ENCODE measurements at regions not wholly inside any gene's neighbourhood (a gene's known extent, or its start where the extent isn't known, plus 50 kb on each side); places are given as distances from the start of the nearest gene placed in this dataset.
A peak's percentile ranks its signal among the peaks of the same experiment; 100 is the strongest.

GRCh38 chr6:114577109-114577508 lies 234.3 kb upstream of the HS3ST5 start:
- DNase-seq: no peak

- no peak for DNase-seq
Measured at GRCh38 chr6:114576330-114576729, 233.5 kb upstream of the HS3ST5 start.

- DNase-seq: no peak
Measured at GRCh38 chr6:114569669-114570068, 226.8 kb upstream of the HS3ST5 start.

GRCh38 chr6:114564302-114564933 lies 221.6 kb upstream of the HS3ST5 start:
- DNase-seq: peak in 1 of 56 donors; percentile 5

DNA sequence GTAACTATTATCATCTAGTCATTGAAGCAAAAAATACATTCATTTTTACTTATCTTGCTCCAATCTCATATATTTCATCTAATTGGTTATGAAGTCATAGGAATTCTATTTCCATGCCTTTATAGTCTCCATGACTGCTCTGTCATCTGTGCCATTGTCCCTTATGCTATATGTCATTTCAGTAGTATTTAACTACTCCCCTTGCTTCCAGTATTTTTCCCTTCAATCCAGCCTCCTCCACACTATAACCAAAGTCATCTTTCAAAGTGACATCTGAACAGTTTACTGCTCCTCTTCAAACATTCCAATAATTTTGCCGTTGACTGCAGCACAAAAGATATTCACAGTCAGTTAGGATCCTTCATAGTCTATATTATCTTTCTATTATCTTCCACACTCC lies 216.6 kb upstream of the HS3ST5 start:
- no peak for DNase-seq

DNA sequence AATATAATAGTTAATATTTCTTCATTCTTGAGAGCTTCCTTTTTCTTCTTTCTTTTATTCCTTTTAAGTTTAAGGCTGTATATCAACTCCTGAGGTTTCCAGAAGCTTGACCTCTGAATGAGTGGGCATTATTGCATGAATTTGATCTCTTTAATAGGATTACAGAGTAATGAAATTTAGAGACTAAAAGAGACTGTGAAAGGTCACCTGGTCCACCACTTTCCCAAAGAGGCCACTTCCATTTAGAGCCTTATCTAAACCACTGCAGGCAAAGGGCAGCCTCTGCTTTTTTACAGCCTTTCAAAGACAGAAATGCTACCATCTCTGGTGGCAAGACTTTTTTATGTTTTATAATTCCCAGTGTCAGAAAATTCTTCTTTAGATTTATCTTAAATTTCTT lies 215.3 kb upstream of the HS3ST5 start:
- no peak for DNase-seq

- DNase-seq: no peak
Measured at GRCh38 chr6:114556846-114557488, 214.1 kb upstream of the HS3ST5 start.

GRCh38 chr6:114550316-114550715 lies 207.5 kb upstream of the HS3ST5 start:
- no peak for DNase-seq

GRCh38 chr6:114543696-114544095 lies 200.9 kb upstream of the HS3ST5 start:
- no peak for DNase-seq

DNA sequence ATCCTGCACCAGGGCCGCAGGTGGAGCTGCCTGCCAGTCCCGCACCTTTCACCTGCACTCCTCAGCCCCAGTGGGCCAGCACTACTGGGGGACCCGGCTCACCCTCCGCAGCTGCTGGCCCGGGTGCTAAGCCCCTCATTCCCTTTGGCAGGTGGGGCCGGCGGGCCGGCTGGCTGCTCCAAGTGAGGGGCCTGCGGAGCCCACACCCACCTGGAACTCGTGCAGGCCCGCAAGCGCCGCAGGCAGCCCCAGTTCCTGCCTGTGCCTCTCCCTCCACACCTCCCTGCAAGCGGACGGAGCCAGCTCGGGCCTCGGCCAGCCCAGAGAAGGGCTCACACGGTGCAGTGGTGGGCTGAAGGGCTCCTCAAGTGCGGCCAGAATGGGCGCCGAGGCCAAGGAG lies 199.0 kb upstream of the HS3ST5 start:
- no peak for DNase-seq

GRCh38 chr6:114537977-114538376 lies 195.2 kb upstream of the HS3ST5 start:
- DNase-seq: no peak

DNA sequence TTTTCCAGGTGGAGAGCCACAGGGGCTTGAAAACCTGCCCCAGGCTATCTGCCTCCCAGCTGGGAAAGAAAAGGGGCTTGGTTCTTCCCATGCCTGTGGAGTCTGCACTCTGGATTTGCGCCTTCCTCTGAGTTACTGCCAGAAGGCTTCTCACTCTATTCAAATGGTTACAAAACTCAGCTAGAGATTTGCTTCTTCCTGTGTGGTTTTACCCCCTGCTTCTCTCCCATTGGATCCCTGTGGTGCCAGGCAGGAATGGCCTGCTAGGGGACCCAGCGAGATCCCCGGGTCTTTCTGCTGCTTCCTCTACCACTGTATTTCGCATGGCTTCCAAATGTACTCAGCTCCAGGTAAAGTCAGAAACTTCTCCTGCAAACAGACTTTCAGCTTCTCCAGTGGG lies 192.0 kb upstream of the HS3ST5 start:
- no peak for DNase-seq

DNA sequence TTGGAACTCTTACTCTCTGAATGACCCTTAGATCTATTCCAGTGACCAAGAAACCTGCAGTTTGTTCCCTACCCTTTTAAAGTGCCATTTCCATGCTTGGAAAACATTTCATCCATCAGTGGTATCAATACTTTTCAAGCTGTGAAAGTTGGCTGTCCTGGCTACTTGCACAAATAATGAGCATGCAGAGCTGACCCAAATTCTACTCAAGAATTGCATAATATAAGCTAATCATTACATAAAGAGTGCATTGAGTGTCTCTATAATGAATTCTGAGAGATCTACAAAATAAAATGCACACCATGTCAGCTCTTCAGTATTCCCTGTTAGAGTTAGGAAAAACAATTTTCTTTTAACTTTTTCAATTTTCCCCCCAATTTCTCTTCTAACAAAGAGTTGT lies 181.3 kb upstream of the HS3ST5 start:
- DNase-seq: no peak

DNA sequence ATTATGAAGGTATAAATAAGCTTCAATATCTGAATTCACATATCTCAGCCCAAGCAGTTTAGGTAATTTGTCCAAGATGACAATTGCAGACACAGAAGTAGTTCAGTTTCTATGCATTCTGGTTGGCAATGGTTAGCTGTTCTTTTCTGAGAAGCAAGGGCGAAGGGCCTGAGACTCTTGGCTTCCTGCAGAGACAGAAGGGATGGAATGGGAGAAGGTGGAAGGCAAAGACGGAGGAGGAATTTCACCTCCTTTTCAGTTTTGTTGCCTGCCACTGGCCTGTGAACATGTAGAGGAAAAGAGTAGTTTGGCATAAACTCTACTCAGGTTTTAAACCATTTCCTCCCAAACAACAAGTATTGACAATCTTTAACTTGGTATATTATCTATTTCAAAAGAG lies 180.7 kb upstream of the HS3ST5 start:
- DNase-seq: no peak

- DNase-seq: no peak
Measured at GRCh38 chr6:114521926-114522325, 179.1 kb upstream of the HS3ST5 start.

- no peak for DNase-seq
Measured at GRCh38 chr6:114520976-114521375, 178.2 kb upstream of the HS3ST5 start.

DNA sequence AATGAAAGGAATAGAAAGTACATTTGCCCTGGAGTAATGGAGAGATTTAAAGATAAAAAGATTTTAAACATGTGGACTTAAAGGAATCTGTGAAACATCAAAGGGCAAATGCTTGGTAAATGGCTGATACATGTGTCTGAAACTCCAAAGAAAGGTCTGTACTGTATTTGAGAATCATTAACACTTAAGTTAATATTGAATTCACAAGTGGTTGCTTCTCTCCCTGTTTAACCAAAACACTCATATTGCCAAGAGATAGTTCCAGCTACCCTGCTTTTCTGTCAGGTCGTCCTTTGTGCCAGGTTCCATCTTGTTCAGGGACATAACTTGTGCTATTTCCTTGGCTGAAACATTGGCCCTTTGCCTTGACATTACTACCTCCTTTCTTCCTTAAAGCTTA lies 171.3 kb upstream of the HS3ST5 start:
- DNase-seq: no peak

- DNase-seq: no peak
Measured at GRCh38 chr6:114471450-114471849, 128.6 kb upstream of the HS3ST5 start.

DNA sequence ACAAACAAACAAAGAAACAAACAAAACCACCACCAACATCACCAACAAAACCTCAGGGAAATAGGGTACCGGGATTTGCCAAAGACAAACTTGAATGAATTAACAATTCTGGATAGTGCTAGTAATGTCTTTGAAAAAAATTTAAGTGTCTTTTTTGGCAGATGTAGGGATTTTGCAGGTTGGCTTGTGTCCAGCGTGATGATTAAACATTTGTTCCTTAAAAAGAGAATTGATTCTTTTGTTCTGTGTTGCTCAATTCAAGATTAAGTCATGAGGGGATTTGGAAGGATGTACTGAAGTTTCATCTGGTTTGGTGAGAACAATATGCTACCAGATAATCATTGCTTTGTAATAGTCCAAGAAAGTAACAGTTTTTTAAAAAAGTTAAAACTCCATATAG lies 125.1 kb upstream of the HS3ST5 start:
- DNase-seq: no peak

DNA sequence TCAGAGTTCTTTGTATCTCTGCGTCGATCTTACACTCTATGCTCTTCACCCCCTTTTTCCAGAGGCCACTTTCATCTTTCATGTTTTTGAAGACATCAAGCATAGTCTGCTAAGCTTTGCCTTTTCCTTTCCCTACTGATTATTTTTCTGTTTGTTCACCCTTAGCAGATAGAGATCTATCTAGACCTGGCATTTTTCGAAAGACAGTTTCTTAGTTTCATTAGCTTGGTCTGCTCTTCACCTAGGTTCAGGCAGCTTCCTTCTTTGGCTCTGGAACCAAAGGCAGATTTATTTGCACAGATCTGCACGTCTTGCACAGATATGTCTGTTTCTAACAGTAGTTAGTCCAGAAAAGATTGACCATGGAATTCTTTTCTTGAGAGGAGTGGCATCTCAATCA lies 122.7 kb upstream of the HS3ST5 start:
- no peak for DNase-seq

DNA sequence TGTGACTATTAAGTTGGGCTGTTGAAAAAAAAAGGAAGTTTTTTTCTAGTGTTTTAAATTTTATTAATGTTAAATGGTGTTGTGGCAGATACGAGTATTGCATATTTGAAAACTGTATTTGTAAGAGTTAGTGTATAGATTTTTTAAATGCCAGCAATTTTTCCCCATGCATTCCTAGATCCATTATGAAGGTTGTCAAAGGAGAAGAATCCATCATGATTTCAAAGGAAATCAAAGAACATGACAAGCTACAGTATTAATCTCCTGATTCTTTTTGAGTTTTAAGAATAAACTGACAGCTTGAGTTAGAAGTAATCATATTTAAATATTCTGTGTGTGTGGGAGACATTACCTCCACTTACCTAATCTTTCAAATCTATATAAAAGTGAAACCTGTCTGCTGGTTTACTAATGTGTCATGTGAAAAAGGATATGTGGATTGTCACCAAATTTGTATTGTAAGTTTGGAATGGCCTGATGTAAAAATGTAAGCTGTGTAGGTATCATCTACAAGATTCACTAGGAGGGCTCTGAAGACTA lies 111.0 kb upstream of the HS3ST5 start:
- no peak for DNase-seq

DNA sequence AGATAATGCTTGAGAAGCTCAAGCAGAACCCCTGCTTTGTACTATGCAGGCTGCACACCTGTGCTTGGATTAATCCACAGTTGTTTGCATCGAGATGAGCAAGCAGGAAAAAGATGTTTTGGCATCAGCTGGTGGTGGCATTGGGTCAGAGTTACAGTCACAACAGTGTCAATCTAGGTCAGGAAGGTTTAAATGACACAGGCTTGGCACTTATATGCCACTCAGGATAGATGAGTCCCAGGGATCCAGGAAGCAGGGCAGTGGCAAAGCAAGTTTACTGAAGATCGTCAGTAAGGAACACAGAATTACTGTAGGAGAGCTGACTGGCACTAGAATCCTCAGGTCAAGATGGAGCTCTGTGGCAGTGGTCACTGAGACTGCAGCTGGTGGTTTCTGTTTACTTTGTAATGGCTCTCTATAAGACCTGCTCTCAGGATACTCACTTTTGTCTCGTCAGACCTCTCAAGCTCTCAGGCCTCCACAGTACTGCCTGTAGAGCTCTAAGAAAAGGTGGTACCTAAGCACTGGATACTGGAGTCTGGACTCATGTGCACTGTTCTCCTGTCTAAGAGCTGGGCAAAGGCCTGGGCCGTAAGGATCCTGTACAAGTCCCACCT lies 110.1 kb upstream of the HS3ST5 start:
- DNase-seq: no peak

DNA sequence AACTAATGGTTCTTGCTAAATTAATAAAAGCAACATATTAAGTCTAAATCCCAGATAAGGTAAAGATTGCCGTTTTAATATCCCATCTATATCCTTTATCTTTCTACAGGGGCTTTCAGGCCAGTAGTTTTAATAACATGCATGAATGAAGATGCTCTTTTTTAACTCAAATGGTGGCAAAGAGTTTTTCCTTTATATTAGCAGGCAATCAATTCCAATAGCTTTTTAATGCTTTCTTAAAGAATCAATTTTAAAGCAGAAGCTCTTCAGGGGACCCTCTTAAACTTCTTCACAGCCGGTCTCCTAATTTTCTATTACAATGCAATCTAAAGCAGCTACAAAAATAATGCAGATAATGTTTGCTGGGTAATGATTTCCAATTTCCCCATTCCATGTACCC lies 107.8 kb upstream of the HS3ST5 start:
- DNase-seq: no peak
